Upper lobe of left lung (tissue), 6 donors: ENCODE measurements at regions not wholly inside any gene's neighbourhood (a gene's known extent, or its start where the extent isn't known, plus 50 kb on each side); places are given as distances from the start of the nearest gene placed in this dataset.
"Not testable (repeated sequence)": the region's sequence is repeated elsewhere in the genome, so short reads cannot be mapped to it uniquely, and the experiment has no call there.

Experiments used
- ATAC-seq, 2 donors: fragments of 200-7000 bp; cut with Tn5 transposase; one replicate each; pipeline ENCODE4 v1.9.1; 2022; ENCODE audit warnings: mild to moderate bottlenecking in 2 of 2, moderate library complexity in 2 of 2; ENCODE audit not compliant: low FRiP score in 2 of 2
- DNase-seq, 2 donors: peaks; one replicate each; pipeline ENCODE4 v3.0.0-alpha.2; 2019 to 2020
- H3K27ac ChIP-seq, 4 donors: fragments of 200-600 bp; sonication (generic); one replicate each; pipeline ENCODE4 v1.5.1; 2016 to 2019
- H3K27me3 ChIP-seq, 4 donors: fragments of 200-600 bp; sonication (generic); one replicate each; pipeline ENCODE4 v1.5.1; 2017 to 2019
- H3K36me3 ChIP-seq, 4 donors: fragments of 200-600 bp; sonication (generic); one replicate each; pipeline ENCODE4 v1.5.1; 2016 to 2019
- H3K4me1 ChIP-seq, 4 donors: fragments of 200-600 bp; sonication (generic); one replicate each; pipeline ENCODE4 v1.5.1; 2018 to 2019
- H3K4me3 ChIP-seq, 4 donors: fragments of 200-600 bp; sonication (generic); one replicate each; pipeline ENCODE4 v1.5.1; 2017 to 2019; ENCODE audit warnings: mild to moderate bottlenecking in 2 of 4, moderate library complexity in 1 of 4
- H3K9me3 ChIP-seq, 4 donors: fragments of 200-600 bp; sonication (generic); one replicate each; pipeline ENCODE4 v1.5.1; 2018 to 2019
- EP300 ChIP-seq, 4 donors: sonication (generic); formaldehyde crosslinking; IDR thresholded peaks; one replicate each; pipeline ENCODE4 v1.5.1; 2017; ENCODE audit warnings: antibody characterized with exemption in 4 of 4, control low read depth in 2 of 4
- POLR2A ChIP-seq, 4 donors: fragments of 450-650 bp; IDR thresholded peaks; one replicate each; pipeline ENCODE4 v1.5.1; 2016 to 2017; ENCODE audit warnings: antibody characterized with exemption in 4 of 4, mild to moderate bottlenecking in 2 of 4
- POLR2AphosphoS5 ChIP-seq, 2 donors: sonication (generic); formaldehyde crosslinking; IDR thresholded peaks; one replicate each; pipeline ENCODE4 v1.5.1; 2017; ENCODE audit warnings: antibody characterized with exemption in 2 of 2
- WGBS, 2 donors: methylation state at CpG; one replicate each; pipeline ENCODE4 v1.1.5; 2017 to 2018; 5-methylcytosine and 5-hydroxymethylcytosine counted together
- TF ChIP-seq, protein P1 (sequence below), 6 experiments: fragments of 450-650 bp in 4 of 6; fragments of 200-600 bp in 2 of 6; sonication (generic) in 2 of 6; IDR thresholded peaks; one replicate each; pipeline ENCODE4 v1.5.1; 2016 to 2019; ENCODE audit warnings: antibody characterized with exemption in 6 of 6
- donor health status: DM: no; HTN: no; CAD: no; lungs with moderate emphysema.
- donor health status: DM: no; HTN: yes; CAD: no; lungs with severe emphysema.

DNA sequence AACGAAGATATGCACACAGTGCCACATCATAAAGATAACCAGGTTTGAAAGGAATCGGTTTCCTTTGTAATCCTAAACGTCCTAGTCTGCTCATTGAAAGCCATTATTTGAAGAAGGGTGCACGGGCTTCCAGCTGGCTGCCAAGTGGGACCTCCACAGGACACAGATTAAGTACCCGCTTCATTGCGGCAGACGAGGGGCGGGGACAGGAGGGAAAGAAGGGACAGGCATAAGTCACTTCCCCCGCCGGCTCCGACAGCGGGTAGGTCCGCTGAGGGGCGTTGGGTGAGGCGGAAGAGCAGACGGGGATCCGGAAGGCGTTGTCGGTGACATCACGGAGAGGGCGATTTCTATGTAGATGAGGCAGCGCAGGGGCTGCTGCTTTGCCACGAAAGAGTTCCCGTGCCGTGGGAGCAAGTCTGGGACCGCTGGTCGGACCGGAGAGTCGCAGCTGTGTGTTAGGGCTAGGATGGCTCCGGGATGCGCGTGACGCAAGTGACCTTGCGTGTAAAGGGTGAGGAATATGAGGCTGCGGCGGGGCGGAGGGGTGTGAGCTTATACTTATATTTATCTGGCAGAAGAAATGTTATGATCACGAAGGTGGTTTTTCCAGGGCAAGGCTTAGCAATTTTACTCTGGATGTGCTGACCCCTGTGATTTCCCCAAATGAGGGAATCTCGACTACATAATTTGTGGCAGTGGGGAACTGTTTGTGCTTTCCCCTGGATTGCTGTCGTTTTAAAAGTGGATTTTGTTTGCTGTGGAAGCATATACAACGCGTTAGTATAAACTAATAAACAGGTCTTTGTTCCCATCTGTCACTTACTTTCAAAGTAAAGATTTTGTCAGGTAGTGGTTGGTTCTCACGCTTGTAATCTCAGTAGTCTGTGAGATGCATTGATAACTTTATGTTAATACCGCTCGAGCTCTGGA, 80.7 kb downstream of the PPIAL4G start:
- H3K27me3 ChIP-seq, H3K36me3 ChIP-seq, H3K4me1 ChIP-seq, H3K9me3 ChIP-seq: not testable (repeated sequence)
- H3K27ac ChIP-seq: peak overlapping the region; percentile 71 to 88 (median 82)
- peak overlapping the region; percentile 16 to 64 (median 52) for H3K4me3 ChIP-seq
- DNase-seq (peak; percentile 89 to 94), ATAC-seq (peak; percentile 95 to 96)
- TF ChIP-seq POLR2AphosphoS5 (IDR thresholded peaks at IDR 0.05) (peak; percentile 74 to 88), POLR2A (IDR thresholded peaks at IDR 0.05) (peak in 3 of 4 donors; percentile 31 to 84 (median 49))
- 2 to 4% methylated on average over 42 to 45 of the region's 45 CpGs for WGBS, 2 donors

DNA sequence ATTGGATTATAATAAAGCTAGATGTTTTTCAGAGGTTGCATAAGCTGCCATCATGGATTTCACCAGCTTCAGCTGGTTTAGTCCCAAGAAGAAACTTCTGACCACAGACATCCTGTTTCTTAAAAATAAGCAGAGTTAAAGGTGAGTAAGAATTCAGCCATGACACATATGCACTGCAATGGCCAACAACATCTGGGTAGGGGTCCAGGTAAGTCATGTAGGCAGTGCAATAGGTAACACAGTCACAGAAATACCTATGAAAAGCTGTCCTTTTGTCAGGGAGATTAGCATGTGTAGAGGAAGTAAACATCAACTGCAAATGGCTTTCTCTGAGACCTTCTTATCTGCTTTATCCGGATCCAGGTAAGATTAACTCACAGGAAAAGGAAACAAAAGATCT, 85.6 kb downstream of the PPIAL4G start:
- H3K36me3 ChIP-seq, H3K27me3 ChIP-seq, H3K4me1 ChIP-seq, H3K4me3 ChIP-seq, ATAC-seq, DNase-seq, H3K9me3 ChIP-seq, H3K27ac ChIP-seq: not testable (repeated sequence)
- WGBS, 2 donors: 19 to 64% methylated on average over 1 of the region's 1 CpG

DNA sequence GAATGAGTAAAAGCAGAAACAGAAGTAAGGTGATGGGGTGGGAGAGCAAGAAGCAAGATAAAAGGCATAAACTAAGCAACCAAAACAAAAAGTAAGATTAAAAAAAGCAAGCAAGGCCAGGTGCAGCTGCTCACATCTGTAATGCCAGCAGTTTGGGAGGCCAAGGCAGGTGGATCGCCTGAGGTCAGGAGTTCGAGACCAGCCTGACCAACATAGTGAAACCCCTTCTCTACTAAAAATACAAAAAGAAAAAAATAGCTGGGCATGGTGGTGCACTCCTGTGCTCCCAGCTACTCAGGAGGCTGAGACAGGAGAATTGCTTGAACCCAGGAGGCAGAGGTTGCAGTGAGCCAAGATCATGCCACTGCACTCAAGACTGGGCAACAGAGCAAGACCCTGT, 90.6 kb downstream of the PPIAL4G start:
- H3K4me3 ChIP-seq: not testable (repeated sequence)
- WGBS, 2 donors: 98 to 100% methylated on average over 2 of the region's 2 CpGs

DNA sequence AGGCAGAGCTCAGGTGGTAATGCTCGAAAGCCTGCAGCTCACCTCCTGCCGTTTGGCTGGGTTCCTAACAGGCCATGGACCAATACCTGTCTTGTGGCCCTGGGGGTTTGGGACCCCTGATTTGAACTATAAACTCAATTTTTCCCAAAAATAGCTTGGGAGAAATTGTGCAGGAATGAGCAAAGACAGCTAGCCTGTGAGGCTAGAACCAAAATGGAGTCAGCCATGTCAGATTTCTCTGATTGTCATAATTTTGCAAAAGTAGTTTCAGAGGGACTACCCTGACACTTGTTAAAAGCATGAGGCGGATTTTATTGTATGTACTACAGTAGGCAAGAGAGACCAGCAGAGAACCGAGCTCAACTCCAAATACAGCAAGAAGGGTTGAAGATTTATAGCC, 91.8 kb downstream of the PPIAL4G start:
- not testable (repeated sequence) for H3K36me3 ChIP-seq, DNase-seq, H3K9me3 ChIP-seq, H3K4me1 ChIP-seq, H3K27ac ChIP-seq, H3K27me3 ChIP-seq, H3K4me3 ChIP-seq, ATAC-seq
- 84 to 88% methylated on average over 4 of the region's 4 CpGs for WGBS, 2 donors

More for the DNA sequence above, 90.6 kb downstream of the PPIAL4G start:
- not testable (repeated sequence) for H3K9me3 ChIP-seq, ATAC-seq, H3K27me3 ChIP-seq, H3K36me3 ChIP-seq, H3K4me1 ChIP-seq, DNase-seq, H3K27ac ChIP-seq

DNA sequence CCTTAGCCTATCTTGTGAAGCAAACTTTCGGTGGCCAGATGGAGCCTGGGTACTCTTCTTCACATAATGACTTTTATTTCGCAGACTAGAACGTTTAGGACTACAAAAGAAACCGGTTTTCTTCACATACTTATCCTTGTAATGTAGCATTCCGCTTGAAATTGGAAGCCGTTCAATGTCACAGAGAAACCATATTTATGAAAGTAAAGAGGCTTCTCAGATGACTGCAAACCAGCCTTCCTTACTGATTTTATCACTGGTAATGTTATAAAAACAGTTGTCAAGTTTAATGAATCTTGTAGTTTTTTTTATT, 94.1 kb downstream of the PPIAL4G start:
- TF ChIP-seq EP300 (IDR thresholded peaks at IDR 0.05): no peak
- TF ChIP-seq POLR2AphosphoS5 (IDR thresholded peaks at IDR 0.05): no peak
- TF ChIP-seq, protein P1, sequence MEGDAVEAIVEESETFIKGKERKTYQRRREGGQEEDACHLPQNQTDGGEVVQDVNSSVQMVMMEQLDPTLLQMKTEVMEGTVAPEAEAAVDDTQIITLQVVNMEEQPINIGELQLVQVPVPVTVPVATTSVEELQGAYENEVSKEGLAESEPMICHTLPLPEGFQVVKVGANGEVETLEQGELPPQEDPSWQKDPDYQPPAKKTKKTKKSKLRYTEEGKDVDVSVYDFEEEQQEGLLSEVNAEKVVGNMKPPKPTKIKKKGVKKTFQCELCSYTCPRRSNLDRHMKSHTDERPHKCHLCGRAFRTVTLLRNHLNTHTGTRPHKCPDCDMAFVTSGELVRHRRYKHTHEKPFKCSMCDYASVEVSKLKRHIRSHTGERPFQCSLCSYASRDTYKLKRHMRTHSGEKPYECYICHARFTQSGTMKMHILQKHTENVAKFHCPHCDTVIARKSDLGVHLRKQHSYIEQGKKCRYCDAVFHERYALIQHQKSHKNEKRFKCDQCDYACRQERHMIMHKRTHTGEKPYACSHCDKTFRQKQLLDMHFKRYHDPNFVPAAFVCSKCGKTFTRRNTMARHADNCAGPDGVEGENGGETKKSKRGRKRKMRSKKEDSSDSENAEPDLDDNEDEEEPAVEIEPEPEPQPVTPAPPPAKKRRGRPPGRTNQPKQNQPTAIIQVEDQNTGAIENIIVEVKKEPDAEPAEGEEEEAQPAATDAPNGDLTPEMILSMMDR (IDR thresholded peaks at IDR 0.05): no peak
- peaks cover 0 to 4% (median 1%) of the 10 kb centered on the region in 4 donors for H3K4me1 ChIP-seq
- no peaks in the 10 kb centered on the region for H3K27me3 ChIP-seq
- no peak for DNase-seq
- WGBS, 2 donors: 29 to 31% methylated on average over 6 of the region's 6 CpGs
- no peaks in the 10 kb centered on the region for H3K36me3 ChIP-seq
- H3K4me3 ChIP-seq: peak overlapping the region in 3 of 4 donors; percentile 48 to 59 (median 57)
- H3K9me3 ChIP-seq: no peaks in the 10 kb centered on the region
- H3K27ac ChIP-seq: peak overlapping the region; percentile 81 to 93 (median 88)
- no peak for ATAC-seq

DNA sequence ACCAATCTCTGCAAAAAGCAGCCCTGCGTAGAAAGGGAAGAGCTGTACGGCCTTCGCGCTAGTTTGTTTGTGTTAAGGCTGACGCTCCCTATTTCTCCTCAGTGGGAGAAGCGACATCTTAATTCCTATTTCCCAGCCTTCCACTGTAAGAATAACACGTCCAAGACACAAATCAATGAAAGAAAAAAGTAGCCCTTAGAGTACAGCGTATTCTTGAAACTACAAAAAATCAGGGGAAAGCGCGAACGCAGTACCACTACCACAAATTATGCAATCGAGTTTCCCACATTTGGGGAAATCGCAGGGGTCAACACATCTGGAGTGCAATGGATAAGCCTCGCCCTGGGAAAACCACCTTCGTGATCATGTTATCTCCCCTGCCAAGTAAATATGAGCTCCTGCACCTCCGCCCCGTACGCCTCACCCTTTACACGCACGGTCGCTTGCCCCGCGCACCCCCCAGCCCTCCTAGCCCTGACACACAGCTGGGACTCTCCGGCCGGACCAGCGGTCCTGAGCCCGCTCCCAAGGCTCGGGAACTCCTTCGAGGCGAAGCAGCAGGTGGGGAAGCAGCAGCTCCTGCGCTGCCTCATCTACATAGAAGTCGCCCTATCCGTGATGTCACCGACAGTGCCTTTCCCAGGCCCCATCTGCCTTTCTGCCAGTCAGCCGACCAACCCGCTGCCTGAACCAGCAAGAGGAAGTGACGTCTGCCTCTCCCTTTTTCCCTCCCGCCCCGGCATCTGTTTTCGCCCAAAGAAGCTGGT, 94.7 kb downstream of the PPIAL4G start:
- Histone ChIP-seq H3K27me3 (no peaks in the 10 kb centered on the region), H3K9me3 (no peaks in the 10 kb centered on the region), H3K27ac (peak overlapping the region; percentile 81 to 93 (median 88)), H3K4me1 (peaks cover 0 to 4% (median 1%) of the 10 kb centered on the region in 4 donors), H3K4me3 (peak overlapping the region; percentile 35 to 59 (median 52)), H3K36me3 (no peaks in the 10 kb centered on the region)
- WGBS, 2 donors: 5 to 10% methylated on average over 27 to 40 of the region's 40 CpGs
- DNase-seq (peak; percentile 90 to 96), ATAC-seq (peak; percentile 91 to 97)
- peak; percentile 50 to 92 for TF ChIP-seq POLR2AphosphoS5 (IDR thresholded peaks at IDR 0.05)
- no peak for TF ChIP-seq EP300 (IDR thresholded peaks at IDR 0.05)
- TF ChIP-seq POLR2A (IDR thresholded peaks at IDR 0.05): peak in 3 of 4 donors; percentile 42 to 81 (median 51)
- TF ChIP-seq, protein P1 (IDR thresholded peaks at IDR 0.05): no peak

DNA sequence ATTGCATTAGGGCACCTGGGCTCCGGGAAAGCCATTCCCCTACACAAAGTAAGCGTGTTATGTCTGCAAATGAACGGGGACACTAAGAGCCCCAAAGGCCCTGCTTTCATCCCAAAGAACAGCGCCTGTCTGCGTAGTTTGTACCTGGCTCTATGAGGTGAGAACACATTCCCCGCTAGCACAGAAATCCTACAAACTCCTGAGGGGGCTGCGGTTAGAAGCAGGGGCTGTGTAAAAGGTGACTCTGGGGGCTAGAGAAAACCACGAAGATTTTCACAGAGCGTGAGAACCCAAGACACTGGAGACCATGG, 95.2 kb downstream of the PPIAL4G start:
- ATAC-seq, H3K36me3 ChIP-seq, H3K9me3 ChIP-seq, DNase-seq, H3K27me3 ChIP-seq, H3K4me1 ChIP-seq: not testable (repeated sequence)
- WGBS, 2 donors: 54 to 67% methylated on average over 9 of the region's 9 CpGs
- Histone ChIP-seq H3K4me3 (peak overlapping the region in 2 of 4 donors; percentile 57 to 59), H3K27ac (peak overlapping the region; percentile 81 to 93 (median 88))

DNA sequence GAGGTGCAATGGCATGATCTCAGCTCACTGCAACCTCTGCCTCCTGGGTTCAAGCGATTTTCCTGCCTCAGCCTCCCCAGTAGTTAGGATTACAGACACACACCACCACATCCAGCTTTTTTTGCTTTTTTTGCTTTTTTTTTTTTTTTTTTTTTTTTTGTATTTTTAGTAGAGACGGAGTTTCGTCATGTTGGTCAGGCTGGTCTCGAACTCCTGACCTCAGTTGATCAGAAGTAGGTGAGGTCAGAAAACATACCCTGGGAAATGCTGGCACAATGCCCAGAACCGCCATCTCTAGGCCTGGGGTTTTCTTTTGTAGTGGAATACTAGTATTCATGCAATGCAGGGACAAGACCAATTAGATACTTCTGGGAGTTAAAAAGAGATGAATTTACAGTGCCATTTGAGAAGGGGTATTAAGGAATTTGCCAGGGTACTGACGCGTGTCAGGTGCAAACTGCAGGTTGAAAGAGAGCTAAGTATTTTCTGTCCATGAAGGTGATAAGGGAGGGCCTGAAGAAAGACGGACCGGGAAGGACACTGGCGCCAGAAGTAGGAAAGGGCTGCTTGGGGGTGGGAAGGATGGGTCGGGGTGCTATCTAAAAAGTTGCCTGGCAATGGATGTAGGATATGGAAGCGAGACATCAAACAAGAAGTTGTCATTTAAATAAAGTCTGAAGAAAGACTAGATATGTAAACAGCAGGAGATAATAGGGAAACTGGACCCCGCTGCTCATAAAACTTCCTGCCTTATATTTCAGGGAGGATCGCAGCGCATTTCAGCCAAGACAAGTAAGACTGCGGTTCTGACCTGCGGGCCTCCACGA, 95.8 kb downstream of the PPIAL4G start:
- WGBS, 2 donors: 76 to 77% methylated on average over 18 of the region's 18 CpGs
- not testable (repeated sequence) for ATAC-seq, H3K4me3 ChIP-seq, DNase-seq, H3K36me3 ChIP-seq, H3K27ac ChIP-seq, H3K4me1 ChIP-seq, H3K9me3 ChIP-seq, H3K27me3 ChIP-seq
